ENCODE measurements at regions not wholly inside any gene's neighbourhood (a gene's known extent, or its start where the extent isn't known, plus 50 kb on each side); places are given as distances from the start of the nearest gene placed in this dataset.

- no peak for DNase-seq
These were observed 67.9 kb upstream of the ESRRB start for GRCh38 chr14:76307786-76308780.

GRCh38 chr14:76309572-76310162 lies 66.3 kb upstream of the ESRRB start:
- DNase-seq, result no peak

DNA sequence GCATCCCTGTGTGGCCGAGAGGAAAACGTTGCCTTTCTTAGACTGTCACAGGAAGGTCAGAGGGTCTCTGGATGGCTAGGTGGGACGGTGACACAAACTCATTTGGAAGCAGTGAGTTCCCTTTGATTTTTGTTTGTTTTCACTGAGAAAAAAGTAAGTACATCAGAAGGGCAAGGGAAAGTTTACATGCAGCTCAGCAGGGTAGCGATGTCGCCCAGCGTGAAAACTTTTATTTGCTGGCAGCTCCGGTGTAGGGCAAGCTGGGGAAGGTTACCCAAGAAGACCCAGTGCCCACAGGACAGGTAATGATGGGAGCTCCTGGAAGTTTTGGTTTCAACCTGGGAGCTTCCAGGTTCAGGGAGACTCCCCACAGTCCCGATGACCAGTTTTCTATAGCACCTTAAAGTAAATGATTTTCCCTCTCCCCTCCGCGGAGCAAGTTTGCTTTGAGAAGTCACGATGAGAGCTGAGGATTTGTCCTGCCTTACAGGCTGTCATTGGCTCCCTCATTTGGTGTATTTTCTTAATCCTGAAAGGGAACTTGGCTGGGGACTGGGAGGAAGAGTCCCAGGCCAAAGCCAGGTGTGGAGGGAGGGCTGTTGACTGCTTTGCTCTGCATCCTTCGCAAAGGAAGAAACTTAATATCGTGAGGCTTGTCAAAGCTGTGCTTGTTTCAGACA lies 64.7 kb upstream of the ESRRB start:
- no peak for DNase-seq

DNA sequence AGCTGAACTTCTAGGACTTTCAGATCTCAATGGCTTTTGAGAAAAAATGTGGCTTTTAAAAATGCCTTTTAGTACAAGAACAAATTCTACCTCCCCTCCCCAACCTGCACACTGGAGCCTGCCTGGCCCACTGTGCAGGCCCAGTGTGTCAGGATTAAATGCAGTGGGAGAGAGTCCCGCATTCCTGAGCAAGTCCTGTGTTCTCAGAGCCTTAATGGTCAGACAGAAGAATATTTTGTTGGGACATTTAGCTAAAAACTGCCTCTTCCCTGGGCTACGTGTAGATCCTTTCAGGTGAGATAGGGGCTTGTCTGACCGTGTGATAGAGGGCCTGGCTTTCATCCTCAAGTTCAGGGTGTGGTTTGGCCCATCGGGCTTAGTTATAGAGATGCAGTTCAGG lies 63.1 kb upstream of the ESRRB start:
- DNase-seq, result no peak

DNA sequence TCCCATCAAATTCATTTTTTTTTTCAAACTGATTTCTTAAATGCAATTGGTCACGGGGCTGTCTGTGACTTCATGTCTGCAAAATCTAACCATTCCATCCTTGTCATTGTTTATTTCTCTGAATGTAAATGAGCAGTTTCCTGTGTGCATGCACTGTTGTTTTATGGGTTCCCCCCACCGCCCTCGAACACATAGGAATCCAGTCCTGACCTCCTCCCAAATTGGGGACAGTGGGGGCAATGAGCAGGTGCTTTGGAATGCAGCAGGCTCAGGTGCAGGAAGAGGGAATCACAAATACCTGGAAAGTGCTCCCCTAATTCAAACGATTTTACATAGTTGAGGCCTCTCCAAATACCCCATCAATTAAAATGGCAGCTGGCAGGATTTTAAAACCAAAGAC lies 62.6 kb upstream of the ESRRB start:
- DNase-seq, result no peak

GRCh38 chr14:76313852-76314251 lies 62.1 kb upstream of the ESRRB start:
- no peak for DNase-seq

DNA sequence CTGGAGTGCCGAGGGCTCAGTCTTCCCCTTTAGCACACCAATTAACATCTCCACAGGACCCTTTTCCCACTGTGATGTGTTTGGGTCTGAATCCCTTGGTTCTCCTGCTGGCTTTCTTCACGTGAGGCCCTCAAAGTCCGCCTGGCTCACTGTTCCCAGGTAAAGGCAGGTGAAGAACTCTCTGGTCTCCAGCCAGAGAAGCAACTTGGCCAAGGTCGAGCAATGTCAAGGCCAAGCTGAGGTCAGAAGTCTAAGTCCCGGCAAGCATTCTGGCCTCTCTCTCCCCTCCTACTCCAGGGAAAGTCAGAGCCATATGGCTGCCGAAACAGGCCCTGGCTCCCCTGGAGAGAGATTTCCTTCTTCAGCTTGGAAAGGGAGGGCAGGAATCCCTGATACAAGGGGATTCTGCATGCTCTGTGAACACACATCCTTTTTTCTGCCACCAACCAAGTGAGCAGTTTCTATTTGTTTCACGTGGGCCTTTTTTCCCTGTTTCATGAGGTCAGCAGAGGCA lies 61.4 kb upstream of the ESRRB start:
- DNase-seq, result no peak

DNA sequence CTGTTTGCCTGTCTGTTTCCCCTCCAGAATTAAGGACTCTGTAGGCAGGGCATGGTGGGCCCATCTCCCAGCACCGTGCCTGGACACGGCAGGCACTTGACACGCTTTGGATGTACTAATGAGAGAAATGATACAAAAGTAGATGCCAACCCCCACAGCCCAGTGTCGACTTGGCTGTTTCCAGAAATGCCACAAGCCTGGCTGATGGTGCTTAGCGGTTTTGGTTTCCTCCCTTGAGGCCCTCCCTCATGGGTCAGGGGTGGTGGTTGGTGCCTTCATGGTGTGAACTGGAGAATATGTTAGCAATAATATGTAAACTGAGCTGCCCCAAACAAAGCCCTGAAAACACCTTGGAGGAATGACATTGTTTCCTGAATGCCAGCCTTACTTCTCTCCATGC lies 55.5 kb upstream of the ESRRB start:
- DNase-seq, result no peak

- DNase-seq, result no peak
These were observed 55.0 kb upstream of the ESRRB start for GRCh38 chr14:76320975-76321374.

DNA sequence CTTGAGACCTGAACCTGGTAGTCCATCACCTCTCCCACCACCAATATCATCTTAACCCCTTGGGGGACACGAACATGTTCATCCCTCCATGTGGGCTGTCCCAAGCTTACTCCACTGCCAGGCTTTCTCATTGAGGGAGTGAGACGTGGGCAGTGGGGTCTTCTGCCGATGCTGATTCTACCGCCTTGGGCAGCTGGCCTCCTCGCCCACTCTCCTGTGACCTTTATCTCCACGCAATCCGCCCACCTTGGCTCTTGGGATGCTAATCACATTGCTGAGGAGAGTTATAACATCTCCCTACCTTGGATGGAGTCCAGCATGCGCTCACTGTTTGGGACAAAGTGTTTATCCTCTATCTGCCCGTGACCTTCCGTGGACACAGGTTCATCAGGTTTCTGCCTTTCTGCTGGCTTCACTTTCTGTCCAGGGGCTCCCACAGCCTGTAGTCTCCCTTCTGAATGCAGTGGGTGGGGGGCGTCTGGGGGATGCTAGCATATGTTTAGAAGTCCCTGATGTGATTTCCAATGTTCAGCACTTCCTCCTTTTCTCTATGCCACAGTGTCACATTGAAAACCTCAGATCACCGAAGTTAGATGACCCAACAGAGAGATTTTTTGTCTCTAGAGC lies 53.2 kb upstream of the ESRRB start:
- DNase-seq, result peak in 2 of 3 donors; percentile 4 to 13

GRCh38 chr14:76323331-76324050 lies 52.4 kb upstream of the ESRRB start:
- no peak for DNase-seq

- DNase-seq, result no peak
These were observed 51.8 kb upstream of the ESRRB start for GRCh38 chr14:76324133-76324532.

Measured in suppressor macrophage treated with lipopolysaccharide for 1 hour (primary cell).